ENCODE measurements at regions not wholly inside any gene's neighbourhood (a gene's known extent, or its start where the extent isn't known, plus 50 kb on each side); places are given as distances from the start of the nearest gene placed in this dataset.

GRCh38 chr13:63497601-63498000 is 2082.0 kb upstream of the PCDH20 start:
- TF ChIP-seq POLR2A (IDR thresholded peaks at IDR 0.05), result no peak
- no peak for TF ChIP-seq CTCF (IDR thresholded peaks at IDR 0.05)

Measured in prostate gland (tissue), 2 donors.